Thyroid gland (tissue), 4 donors: ENCODE measurements at regions not wholly inside any gene's neighbourhood (a gene's known extent, or its start where the extent isn't known, plus 50 kb on each side); places are given as distances from the start of the nearest gene placed in this dataset.
"Not testable (repeated sequence)": the region's sequence is repeated elsewhere in the genome, so short reads cannot be mapped to it uniquely, and the experiment has no call there.

ENCODE experiments used
- DNase-seq, 2 donors: peaks; one replicate each; pipeline ENCODE4 v3.0.0-alpha.2; 2019
- H3K27ac ChIP-seq, 3 donors: fragments of 200-600 bp; sonication (generic); 1 replicate in 2 of 3; 2 replicates in 1 of 3; pipeline ENCODE4 v1.5.1; 2016 to 2019; ENCODE audit warnings: mild to moderate bottlenecking in 1 of 3, moderate library complexity in 1 of 3
- H3K27me3 ChIP-seq: fragments of 200-600 bp; sonication (generic); one replicate; pipeline ENCODE4 v1.5.1; 2019
- H3K36me3 ChIP-seq, 2 donors: fragments of 200-600 bp; sonication (generic); one replicate each; pipeline ENCODE4 v1.5.1; 2016 to 2019
- H3K4me1 ChIP-seq, 2 donors: fragments of 200-600 bp; sonication (generic); one replicate each; pipeline ENCODE4 v1.5.1; 2017 to 2019
- H3K4me3 ChIP-seq, 3 donors: fragments of 200-600 bp; sonication (generic); replicated peaks in 1 of 3; 1 replicate in 2 of 3; 2 replicates in 1 of 3; pipeline ENCODE4 v1.5.1; 2016; ENCODE audit warnings: mild to moderate bottlenecking in 1 of 3
- H3K9me3 ChIP-seq: fragments of 200-600 bp; sonication (generic); one replicate; pipeline ENCODE4 v1.5.1; 2017
- POLR2A ChIP-seq, 2 donors: fragments of 450-650 bp; IDR thresholded peaks; one replicate each; pipeline ENCODE4 v1.6.1; 2017; ENCODE audit warnings: antibody characterized with exemption in 2 of 2, mild to moderate bottlenecking in 2 of 2, moderate library complexity in 1 of 2
- WGBS, 2 donors: methylation state at CpG; one replicate each; pipeline ENCODE4 v1.1.5; 2017; 5-methylcytosine and 5-hydroxymethylcytosine counted together
- intact Hi-C: fragments of 100-400 bp; cut with DNase I; formaldehyde crosslinking; loops from one replicate; pipeline ENCODE4 v1.15.1; 2023
- TF ChIP-seq, protein P1 (sequence below), 6 experiments: fragments of 200-600 bp in 3 of 6; fragments of 450-650 bp in 3 of 6; sonication (generic) in 3 of 6; IDR thresholded peaks; one replicate each; pipeline ENCODE4 v1.5.1; 2016 to 2019; ENCODE audit warnings: antibody characterized with exemption in 6 of 6, mild to moderate bottlenecking in 2 of 6, inconsistent platforms in 1 of 6, moderate library complexity in 1 of 6

DNA sequence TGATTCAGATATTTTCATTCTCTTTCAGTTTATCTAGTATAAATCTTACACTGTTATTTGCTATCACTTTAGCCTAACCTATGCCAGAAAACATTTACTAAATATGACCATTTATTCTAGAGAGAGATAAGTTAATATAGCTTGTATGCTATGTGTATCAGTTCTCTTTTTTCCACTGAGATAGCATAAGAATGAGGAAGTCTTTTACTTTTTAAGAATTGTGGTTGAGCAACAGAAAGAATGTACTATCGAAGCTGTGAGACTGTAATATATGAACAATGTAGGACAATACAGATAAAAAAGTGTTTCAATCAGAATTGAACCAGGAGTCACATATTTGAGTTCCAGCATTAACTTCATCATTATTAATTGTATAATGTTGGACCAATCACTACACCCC lies 479.9 kb upstream of the PLXNA2 start:
- no peaks in the 10 kb centered on the region for H3K4me1 ChIP-seq
- WGBS, 2 donors, result 78 to 90% methylated on average over 1 of the region's 1 CpG
- intact Hi-C loops, result no loop called here

DNA sequence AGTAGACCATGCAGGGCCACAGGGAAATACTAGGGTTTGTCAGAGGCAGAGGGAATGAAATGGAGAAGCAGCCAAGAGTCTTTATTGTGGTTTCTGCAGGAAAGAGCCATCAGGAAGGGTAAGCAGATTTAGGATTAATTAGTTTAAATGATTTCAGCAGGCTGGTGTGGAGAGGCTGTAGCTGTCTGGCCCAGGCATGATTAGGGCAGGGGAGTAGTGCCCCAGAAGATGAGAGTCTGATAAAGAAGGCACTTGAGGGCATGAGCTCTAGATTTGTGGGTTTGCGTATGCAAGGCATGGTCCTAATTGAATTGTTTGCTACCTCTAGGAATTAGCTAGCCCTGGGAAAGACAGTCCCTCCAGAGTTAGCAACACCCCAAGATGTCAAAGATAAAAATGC lies 484.6 kb upstream of the PLXNA2 start:
- no peak for TF ChIP-seq POLR2A (IDR thresholded peaks at IDR 0.05)
- TF ChIP-seq, protein P1, sequence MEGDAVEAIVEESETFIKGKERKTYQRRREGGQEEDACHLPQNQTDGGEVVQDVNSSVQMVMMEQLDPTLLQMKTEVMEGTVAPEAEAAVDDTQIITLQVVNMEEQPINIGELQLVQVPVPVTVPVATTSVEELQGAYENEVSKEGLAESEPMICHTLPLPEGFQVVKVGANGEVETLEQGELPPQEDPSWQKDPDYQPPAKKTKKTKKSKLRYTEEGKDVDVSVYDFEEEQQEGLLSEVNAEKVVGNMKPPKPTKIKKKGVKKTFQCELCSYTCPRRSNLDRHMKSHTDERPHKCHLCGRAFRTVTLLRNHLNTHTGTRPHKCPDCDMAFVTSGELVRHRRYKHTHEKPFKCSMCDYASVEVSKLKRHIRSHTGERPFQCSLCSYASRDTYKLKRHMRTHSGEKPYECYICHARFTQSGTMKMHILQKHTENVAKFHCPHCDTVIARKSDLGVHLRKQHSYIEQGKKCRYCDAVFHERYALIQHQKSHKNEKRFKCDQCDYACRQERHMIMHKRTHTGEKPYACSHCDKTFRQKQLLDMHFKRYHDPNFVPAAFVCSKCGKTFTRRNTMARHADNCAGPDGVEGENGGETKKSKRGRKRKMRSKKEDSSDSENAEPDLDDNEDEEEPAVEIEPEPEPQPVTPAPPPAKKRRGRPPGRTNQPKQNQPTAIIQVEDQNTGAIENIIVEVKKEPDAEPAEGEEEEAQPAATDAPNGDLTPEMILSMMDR (IDR thresholded peaks at IDR 0.05), result no peak
- H3K4me1 ChIP-seq, result peaks cover 0 to 5% of the 10 kb centered on the region in 2 donors
- H3K27ac ChIP-seq, result no peak overlapping the region
- 92 to 96% methylated on average over 1 of the region's 1 CpG for WGBS, 2 donors
- H3K36me3 ChIP-seq, result no peaks in the 10 kb centered on the region
- no peak overlapping the region for H3K4me3 ChIP-seq
- H3K9me3 ChIP-seq, result no peaks in the 10 kb centered on the region
- H3K27me3 ChIP-seq, result no peaks in the 10 kb centered on the region
- DNase-seq, result no peak
- intact Hi-C loops, result no loop called here

More for the DNA sequence above, 479.9 kb upstream of the PLXNA2 start:
- H3K27ac ChIP-seq, result no peak overlapping the region
- no peak for DNase-seq
- H3K4me3 ChIP-seq, result no peak overlapping the region
- no peaks in the 10 kb centered on the region for H3K36me3 ChIP-seq
- H3K27me3 ChIP-seq, result no peaks in the 10 kb centered on the region
- H3K9me3 ChIP-seq, result no peaks in the 10 kb centered on the region
- TF ChIP-seq, protein P1 (IDR thresholded peaks at IDR 0.05), result no peak
- no peak for TF ChIP-seq POLR2A (IDR thresholded peaks at IDR 0.05)

DNA sequence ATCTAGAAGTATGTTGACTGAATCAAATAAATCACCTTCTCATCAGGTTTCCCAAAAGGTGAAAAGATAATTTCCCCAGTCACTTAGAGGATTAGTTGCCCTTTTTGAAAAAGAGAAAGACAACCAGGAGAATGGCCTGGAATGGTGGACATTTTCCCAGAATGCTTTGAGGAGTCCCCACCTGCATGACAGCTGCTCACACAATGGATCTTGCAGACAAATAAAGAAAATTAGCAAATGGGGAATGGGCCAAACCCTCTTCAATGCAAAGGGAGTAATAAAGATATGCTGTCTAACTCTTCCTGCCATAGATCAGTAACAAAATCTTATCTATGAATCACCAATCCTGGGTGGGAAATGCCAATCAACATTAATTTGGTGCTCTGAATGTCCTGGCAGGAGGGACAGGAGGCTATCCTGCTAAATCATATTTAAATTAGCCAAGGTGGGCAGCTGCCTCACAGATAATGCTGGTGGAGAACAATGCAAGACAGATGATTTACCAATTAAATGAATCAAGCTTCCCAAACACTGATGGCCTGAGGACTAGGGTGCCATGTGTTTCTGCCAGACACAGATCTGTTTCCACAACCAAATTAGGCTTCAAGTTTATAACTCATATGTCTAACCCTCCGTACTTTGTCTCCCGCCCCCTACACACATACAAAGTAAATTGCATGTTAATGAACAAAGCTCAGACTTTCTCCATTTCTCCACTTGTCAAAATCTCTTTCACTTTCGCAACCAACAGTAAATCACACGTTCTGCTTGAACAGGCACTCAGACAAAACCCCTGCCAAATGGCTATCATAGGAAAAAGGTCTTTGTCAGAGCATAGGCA lies 488.0 kb upstream of the PLXNA2 start:
- WGBS, 2 donors, result 15 to 29% methylated on average over 4 of the region's 4 CpGs
- peak; percentile 6 to 19 for DNase-seq
- intact Hi-C loops, result no loop called here

DNA sequence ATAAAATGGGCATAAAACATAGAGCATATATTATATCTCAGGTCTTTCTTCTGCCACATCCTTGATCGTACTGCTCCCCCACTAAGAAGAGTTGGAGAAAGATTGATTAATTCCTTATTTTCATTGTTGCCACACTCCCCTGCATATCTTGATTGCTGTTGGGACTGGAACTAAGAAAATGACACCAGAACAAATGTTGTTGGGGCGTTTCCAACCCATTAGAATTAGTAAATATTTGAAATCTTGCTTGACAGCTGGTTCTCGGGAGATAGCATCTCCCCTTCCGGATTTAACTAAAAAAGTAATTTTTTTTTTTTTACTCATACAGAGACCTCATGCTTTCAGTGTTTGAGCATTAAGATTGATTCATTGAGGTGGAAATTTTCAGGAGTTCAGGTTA lies 493.0 kb upstream of the PLXNA2 start:
- Histone ChIP-seq H3K4me3 (no peak overlapping the region), H3K27ac (no peak overlapping the region), H3K4me1 (peaks cover 0 to 5% of the 10 kb centered on the region in 2 donors), H3K27me3 (no peaks in the 10 kb centered on the region), H3K9me3 (no peaks in the 10 kb centered on the region), H3K36me3 (no peaks in the 10 kb centered on the region)
- TF ChIP-seq POLR2A (IDR thresholded peaks at IDR 0.05), result no peak
- TF ChIP-seq, protein P1 (IDR thresholded peaks at IDR 0.05), result no peak
- no peak for DNase-seq
- 71 to 80% methylated on average over 4 of the region's 4 CpGs for WGBS, 2 donors
- intact Hi-C loops, result no loop called here

More for the DNA sequence above, 488.0 kb upstream of the PLXNA2 start:
- TF ChIP-seq, protein P1 (IDR thresholded peaks at IDR 0.05), result no peak
- TF ChIP-seq POLR2A (IDR thresholded peaks at IDR 0.05), result no peak
- Histone ChIP-seq H3K4me1 (peaks cover 0 to 5% of the 10 kb centered on the region in 2 donors), H3K36me3 (no peaks in the 10 kb centered on the region), H3K27ac (no peak overlapping the region), H3K9me3 (no peaks in the 10 kb centered on the region), H3K4me3 (peak overlapping the region in 1 of 3 donors; percentile 3), H3K27me3 (no peaks in the 10 kb centered on the region)

DNA sequence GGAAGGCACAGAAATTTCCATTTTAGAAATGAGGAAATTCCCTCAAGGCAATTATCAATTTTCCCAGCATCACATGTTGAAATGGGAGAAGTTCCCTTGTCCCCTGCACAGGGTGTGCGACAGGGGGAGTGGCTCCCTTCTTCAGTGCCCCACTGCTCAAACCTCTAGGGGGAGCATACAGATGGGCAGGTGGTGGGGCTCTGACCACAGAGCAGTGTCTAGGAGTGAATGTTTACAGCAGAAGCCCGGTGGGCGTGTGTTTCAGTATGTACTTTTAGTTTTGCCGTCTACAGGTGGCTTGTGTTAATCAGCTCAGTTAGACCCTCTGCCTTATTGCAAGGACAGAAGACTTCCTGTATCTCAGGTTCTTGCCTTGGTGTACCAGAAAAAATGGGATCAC lies 493.7 kb upstream of the PLXNA2 start:
- intact Hi-C loops, result no loop called here
- DNase-seq, result no peak
- Histone ChIP-seq H3K27me3 (no peaks in the 10 kb centered on the region), H3K9me3 (no peaks in the 10 kb centered on the region), H3K4me1 (peaks cover 0 to 2% of the 10 kb centered on the region in 2 donors), H3K36me3 (no peaks in the 10 kb centered on the region), H3K4me3 (no peak overlapping the region), H3K27ac (no peak overlapping the region)
- 91 to 100% methylated on average over 4 of the region's 4 CpGs for WGBS, 2 donors
- TF ChIP-seq POLR2A (IDR thresholded peaks at IDR 0.05), result no peak
- TF ChIP-seq, protein P1 (IDR thresholded peaks at IDR 0.05), result no peak

DNA sequence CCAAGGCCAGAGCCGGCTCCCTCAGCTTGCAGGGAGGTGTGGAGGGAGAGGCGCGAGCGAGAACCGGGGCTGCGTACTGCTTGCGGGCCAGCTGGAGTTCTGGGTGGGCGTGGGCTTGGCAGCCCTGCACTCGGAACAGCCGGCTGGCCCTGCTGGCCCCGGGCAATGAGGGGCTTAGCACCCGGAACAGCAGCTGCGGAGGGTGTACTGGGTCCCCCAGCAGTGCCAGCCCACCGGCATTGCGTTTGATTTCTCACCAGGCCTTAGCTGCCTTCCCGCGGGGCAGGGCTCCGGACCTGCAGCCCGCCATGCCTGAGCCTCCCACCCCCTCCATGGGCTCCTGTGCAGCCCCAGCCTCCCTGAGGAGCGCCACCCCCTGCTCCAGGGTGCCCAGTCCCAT lies 495.5 kb upstream of the PLXNA2 start:
- H3K36me3 ChIP-seq, intact Hi-C loops, H3K4me1 ChIP-seq, H3K9me3 ChIP-seq, H3K27me3 ChIP-seq, H3K27ac ChIP-seq, H3K4me3 ChIP-seq, DNase-seq: not testable (repeated sequence)
- WGBS, 2 donors, result 96 to 98% methylated on average over 6 to 16 of the region's 20 CpGs
